Hepatocyte (in vitro differentiated cells): ENCODE measurements at regions not wholly inside any gene's neighbourhood (a gene's known extent, or its start where the extent isn't known, plus 50 kb on each side); places are given as distances from the start of the nearest gene placed in this dataset.

Experiments used
- DNase-seq: peaks from one replicate; pipeline ENCODE4 v3.0.0-alpha.2; 2016; ENCODE audit warnings: low spot score
- H2AFZ ChIP-seq: fragments of 200-600 bp; sonication (generic); 2 replicates; pipeline ENCODE4 v1.6.0; 2016; ENCODE audit warnings: antibody characterized with exemption, mild to moderate bottlenecking
- H3K27ac ChIP-seq: fragments of 200-600 bp; sonication (generic); 2 replicates; pipeline ENCODE4 v1.5.1; 2016; ENCODE audit warnings: mild to moderate bottlenecking
- H3K27me3 ChIP-seq: fragments of 200-600 bp; sonication (generic); 2 replicates; pipeline ENCODE4 v1.6.1; 2016
- H3K36me3 ChIP-seq: fragments of 200-600 bp; sonication (generic); replicated peaks from 2 replicates; pipeline ENCODE4 v1.5.1; 2016; ENCODE audit warnings: low read depth; ENCODE audit not compliant: insufficient read depth
- H3K4me1 ChIP-seq: fragments of 200-600 bp; sonication (generic); 2 replicates; pipeline ENCODE4 v1.5.1; 2016; ENCODE audit warnings: mild to moderate bottlenecking, moderate library complexity; ENCODE audit not compliant: insufficient read depth
- H3K4me2 ChIP-seq: fragments of 200-600 bp; sonication (generic); 2 replicates; pipeline ENCODE4 v1.6.0; 2016
- H3K4me3 ChIP-seq: fragments of 200-600 bp; sonication (generic); 2 replicates; pipeline ENCODE4 v1.5.1; 2016; ENCODE audit warnings: mild to moderate bottlenecking
- H3K79me2 ChIP-seq: fragments of 200-600 bp; sonication (generic); 2 replicates; pipeline ENCODE4 v1.6.0; 2017; ENCODE audit warnings: mild to moderate bottlenecking
- H3K9me2 ChIP-seq: fragments of 200-600 bp; sonication (generic); replicated peaks from 2 replicates; pipeline ENCODE4 v1.6.0; 2017; ENCODE audit warnings: mild to moderate bottlenecking; ENCODE audit not compliant: insufficient read depth
- H3K9me3 ChIP-seq: fragments of 200-600 bp; sonication (generic); 2 replicates; pipeline ENCODE4 v1.5.1; 2016; ENCODE audit warnings: low read depth, mild to moderate bottlenecking
- H4K20me1 ChIP-seq: fragments of 200-600 bp; sonication (generic); 2 replicates; pipeline ENCODE4 v1.6.0; 2016; ENCODE audit warnings: mild to moderate bottlenecking; ENCODE audit not compliant: insufficient read depth, poor library complexity, severe bottlenecking
- CTCF ChIP-seq: fragments of 200-600 bp; sonication (generic); IDR thresholded peaks from 2 replicates; pipeline ENCODE4 v1.5.1; 2016; ENCODE audit warnings: antibody characterized with exemption, mild to moderate bottlenecking; ENCODE audit not compliant: poor library complexity
- EZH2 ChIP-seq: fragments of 200-600 bp; sonication (generic); IDR thresholded peaks from 2 replicates; pipeline ENCODE4 v1.6.1; 2016; ENCODE audit warnings: antibody characterized with exemption, mild to moderate bottlenecking, borderline replicate concordance
- EZH2phosphoT487 ChIP-seq: fragments of 200-600 bp; sonication (generic); IDR thresholded peaks from one replicate; pipeline ENCODE4 v1.6.1; 2018; ENCODE audit warnings: antibody characterized with exemption, mild to moderate bottlenecking, low read depth, moderate library complexity; ENCODE audit not compliant: unreplicated experiment, severe bottlenecking
- WGBS: methylation state at CpG from one replicate; pipeline ENCODE4 v1.1.6; 2016; ENCODE audit warnings: low lambda C conversion rate; ENCODE audit errors: missing lambda C conversion rate; 5-methylcytosine and 5-hydroxymethylcytosine counted together

GRCh38 chr7:49643321-49643720 is 130.1 kb upstream of the VWC2 start:
- no peaks in the 10 kb centered on the region for H3K4me1 ChIP-seq

GRCh38 chr7:49643736-49644135 is 129.7 kb upstream of the VWC2 start:
- Histone ChIP-seq H2AFZ (no peak overlapping the region), H3K27me3 (no peaks in the 10 kb centered on the region), H3K4me1 (no peaks in the 10 kb centered on the region), H3K79me2 (no peaks in the 10 kb centered on the region), H3K4me2 (no peak overlapping the region), H3K36me3 (no peaks in the 10 kb centered on the region), H4K20me1 (no peaks in the 10 kb centered on the region), H3K27ac (no peak overlapping the region), H3K9me3 (no peaks in the 10 kb centered on the region), H3K9me2 (no peaks in the 10 kb centered on the region), H3K4me3 (no peak overlapping the region)
- 84% methylated on average over 4 of the region's 4 CpGs for WGBS
- no peak for TF ChIP-seq EZH2phosphoT487
- no peak for TF ChIP-seq CTCF
- no peak for TF ChIP-seq EZH2
- no peak for DNase-seq

More at GRCh38 chr7:49643321-49643720, 130.1 kb upstream of the VWC2 start:
- Histone ChIP-seq H3K79me2 (no peaks in the 10 kb centered on the region), H3K27ac (no peak overlapping the region), H3K9me2 (no peaks in the 10 kb centered on the region), H3K9me3 (no peaks in the 10 kb centered on the region), H3K4me3 (no peak overlapping the region), H2AFZ (no peak overlapping the region), H3K36me3 (no peaks in the 10 kb centered on the region), H4K20me1 (no peaks in the 10 kb centered on the region), H3K27me3 (no peaks in the 10 kb centered on the region), H3K4me2 (no peak overlapping the region)
- TF ChIP-seq EZH2 (no peak), CTCF (no peak), EZH2phosphoT487 (no peak)
- no peak for DNase-seq
- 73% methylated on average over 5 of the region's 5 CpGs for WGBS

GRCh38 chr7:49644396-49645166 is 128.9 kb upstream of the VWC2 start:
- TF ChIP-seq CTCF (no peak), EZH2 (no peak), EZH2phosphoT487 (no peak)
- H3K4me2 ChIP-seq = no peak overlapping the region
- no peaks in the 10 kb centered on the region for H4K20me1 ChIP-seq
- H3K79me2 ChIP-seq = no peaks in the 10 kb centered on the region
- H3K27ac ChIP-seq = no peak overlapping the region
- H3K9me3 ChIP-seq = no peaks in the 10 kb centered on the region
- H2AFZ ChIP-seq = no peak overlapping the region
- no peaks in the 10 kb centered on the region for H3K9me2 ChIP-seq
- H3K27me3 ChIP-seq = no peaks in the 10 kb centered on the region
- 66% methylated on average over 3 of the region's 3 CpGs for WGBS
- no peak overlapping the region for H3K4me3 ChIP-seq
- DNase-seq = no peak
- H3K4me1 ChIP-seq = no peaks in the 10 kb centered on the region
- H3K36me3 ChIP-seq = no peaks in the 10 kb centered on the region
